IPS-NIHi11 (cell line): ENCODE measurements at regions not wholly inside any gene's neighbourhood (a gene's known extent, or its start where the extent isn't known, plus 50 kb on each side); places are given as distances from the start of the nearest gene placed in this dataset.

Experiments
- DNase-seq: peaks from one replicate; pipeline ENCODE4 v3.0.0; 2012; ENCODE audit warnings: mixed read lengths, low spot score

DNA sequence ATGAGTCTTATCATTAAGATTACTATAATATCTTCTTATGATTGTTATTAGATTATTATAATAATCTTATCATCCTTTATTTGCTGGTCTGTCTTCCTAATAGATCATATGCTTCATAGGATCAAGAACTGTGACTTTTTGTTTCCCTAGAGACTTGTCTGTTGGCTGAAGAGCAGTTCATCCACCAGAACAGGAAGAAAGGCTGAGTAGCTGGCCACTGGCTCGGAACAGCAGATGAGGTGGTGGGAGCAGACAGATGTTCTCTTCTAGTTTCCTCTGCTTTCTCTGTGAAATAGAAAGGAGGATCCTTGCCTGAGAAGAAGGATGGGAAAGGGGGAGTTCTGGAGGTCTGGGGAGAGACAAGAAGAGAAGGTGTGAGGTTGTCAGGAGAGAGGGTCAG is 120.0 kb downstream of the CCNA1 start:
- no peak for DNase-seq

DNA sequence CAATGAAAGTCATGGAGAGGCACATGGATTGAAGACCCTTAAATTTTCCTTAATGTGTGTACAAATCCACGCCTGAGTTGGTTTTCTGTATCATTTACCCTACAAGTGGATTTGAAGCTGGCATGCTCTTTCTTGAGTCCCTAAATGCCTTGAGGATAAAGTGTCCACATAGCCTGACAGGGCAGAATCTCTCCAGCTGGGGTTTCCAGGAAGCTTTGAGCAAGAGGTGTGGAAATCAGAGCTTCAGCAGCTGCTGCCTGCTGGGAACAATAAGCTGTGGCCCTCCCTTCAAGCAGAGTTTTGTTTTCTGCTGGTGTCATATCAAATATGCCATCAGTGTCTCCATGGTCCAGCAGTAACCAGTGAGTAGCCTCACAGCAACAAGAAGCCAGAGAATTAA is 120.3 kb upstream of the SERTM1 start:
- no peak for DNase-seq

DNA sequence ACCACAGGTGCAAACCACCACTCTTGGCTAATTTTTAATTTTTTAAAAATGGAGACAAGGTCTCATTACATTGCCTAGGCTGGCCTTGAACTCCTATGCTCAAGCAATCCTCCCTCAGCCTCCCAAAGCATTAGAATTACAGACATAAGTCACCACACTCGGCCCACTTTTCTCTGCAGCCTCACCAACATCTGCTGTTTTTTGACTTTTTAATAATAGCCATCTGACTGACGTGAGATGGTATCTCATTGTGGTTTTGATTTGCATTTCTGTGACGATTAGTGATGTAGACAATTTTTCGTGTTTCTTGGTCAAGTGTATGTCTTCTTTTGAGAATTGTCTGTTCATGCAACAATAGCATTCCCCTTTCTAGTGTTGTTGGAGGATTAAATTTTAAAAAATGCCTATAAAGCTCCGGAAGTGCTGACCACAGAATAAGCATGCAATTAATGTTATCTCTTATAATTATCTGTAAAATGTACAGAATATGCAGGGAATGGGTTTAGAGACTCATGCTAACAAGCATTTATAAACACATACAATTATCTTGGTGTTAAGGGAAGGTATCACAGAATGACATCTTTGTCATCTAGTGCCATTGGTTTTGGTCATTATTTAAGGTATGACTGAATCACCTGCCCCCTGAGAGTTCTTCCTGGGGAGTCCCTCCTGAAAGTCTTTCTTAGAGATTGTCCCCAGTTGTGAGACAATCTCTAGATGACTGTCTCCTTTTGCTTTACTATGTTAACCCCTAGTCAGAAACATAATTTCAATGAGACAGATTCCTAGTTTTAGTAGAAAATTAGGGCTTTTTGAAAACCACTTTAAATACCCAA is 118.5 kb upstream of the SERTM1 start:
- DNase-seq = no peak

DNA sequence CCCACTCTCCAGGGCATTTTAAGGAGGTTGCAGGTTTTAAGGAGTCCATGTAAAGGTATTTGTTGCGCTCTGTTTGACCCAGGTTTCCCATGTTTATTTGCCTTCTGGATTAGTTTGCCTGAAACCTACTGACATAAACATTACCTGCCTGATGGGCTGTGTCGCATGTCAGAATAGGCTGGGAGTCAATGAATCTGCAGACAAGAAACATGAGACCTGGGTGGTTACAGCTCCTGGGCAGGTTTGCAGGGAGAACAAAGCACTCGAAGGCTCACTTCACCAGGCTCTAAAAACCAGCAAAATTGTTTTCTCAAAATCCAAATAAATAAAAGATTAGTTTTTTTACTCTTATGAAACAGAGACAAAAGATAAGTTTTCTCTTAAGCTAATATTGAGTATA is 114.4 kb upstream of the SERTM1 start:
- peak; percentile 28 for DNase-seq

DNA sequence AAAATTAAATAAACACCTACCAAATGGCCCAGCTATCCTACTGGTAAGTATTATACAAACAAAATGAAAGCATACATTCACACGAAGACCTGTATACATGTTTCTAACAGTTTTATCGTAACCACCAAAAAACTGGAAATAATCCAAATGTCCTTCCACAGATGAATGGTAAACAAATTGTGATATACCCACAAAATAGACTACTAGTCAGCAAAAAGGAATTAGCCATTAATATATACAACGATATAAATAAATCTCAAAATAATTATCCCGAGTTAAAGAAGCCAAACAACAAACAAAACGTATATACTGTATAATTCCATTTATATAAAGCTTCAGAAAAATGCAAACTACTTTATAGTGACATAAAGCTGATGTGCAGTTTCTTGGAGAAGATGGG is 106.3 kb upstream of the SERTM1 start:
- no peak for DNase-seq

DNA sequence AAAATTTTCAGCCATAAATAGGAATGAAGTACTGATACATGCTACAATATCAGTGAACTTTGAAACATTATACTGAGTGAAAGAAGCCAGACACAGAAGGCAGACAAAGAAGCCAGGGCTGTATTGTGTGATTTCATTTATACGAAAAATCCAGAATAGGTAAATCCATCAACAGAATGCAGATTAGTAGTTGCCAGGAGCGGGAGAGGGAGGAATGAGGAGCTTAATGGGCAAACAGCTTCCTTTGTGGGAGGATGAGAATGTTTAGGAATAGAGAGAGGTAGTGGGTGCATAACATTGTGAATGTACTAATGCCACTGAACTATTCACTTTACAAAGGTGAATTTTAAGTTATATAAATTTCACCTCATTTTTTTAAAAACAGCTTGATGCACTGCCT is 103.3 kb upstream of the SERTM1 start:
- no peak for DNase-seq

DNA sequence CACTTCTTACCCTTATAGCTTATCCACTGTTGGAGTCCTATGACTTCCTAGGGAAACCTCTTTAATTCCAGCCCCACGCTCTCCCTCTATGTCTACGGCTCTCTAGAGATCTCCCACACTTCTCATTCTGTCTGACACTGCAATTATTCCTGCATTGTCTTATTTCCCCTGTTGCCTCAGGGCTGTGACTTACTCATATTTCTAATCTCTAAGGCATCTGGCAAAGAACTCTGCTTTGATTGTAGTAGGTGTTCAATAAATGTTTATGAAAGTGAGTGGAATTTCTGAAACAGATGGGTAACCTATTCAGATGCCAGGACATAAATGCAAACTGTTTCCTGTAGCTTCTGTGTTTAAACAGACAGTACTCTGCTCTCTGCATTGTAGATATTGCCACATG is 102.4 kb upstream of the SERTM1 start:
- no peak for DNase-seq

DNA sequence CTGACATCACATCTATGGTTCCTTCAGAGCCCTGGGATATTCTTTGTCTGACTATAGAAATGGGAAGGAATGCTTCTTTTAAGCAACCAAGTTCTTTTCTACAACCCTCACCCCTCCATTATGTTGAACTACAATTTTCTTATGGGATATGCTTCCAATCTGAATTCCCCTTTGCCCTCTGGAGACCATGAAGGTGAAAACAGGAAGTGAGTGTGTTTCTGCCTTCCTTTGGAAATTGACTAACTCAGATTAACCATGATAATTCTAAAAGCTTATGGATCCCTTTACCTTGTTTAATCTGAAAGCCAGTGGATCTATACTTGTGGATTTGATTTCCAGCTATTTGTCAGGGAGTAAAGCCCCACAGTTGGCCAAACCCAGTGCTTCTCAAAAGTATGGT is 90.8 kb upstream of the SERTM1 start:
- no peak for DNase-seq

DNA sequence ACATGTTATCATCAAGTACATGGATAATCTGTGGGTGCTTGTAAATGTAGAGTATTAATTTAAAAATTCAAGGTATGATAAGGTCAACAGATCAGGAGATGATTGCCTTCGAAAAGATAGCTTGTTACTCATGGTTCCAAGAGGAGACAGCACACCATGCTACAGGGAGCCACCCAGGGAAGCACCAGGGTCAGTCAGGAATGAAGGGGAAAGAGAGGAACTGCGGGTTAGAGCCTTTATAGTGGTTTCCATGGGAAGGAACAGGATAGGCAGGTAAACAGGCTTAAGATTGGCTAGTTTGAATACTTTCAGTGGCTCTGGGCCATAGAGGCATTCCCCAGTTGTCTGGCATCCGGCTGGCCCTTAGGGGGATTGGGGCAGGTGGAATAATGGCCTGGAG is 74.2 kb upstream of the SERTM1 start:
- no peak for DNase-seq

DNA sequence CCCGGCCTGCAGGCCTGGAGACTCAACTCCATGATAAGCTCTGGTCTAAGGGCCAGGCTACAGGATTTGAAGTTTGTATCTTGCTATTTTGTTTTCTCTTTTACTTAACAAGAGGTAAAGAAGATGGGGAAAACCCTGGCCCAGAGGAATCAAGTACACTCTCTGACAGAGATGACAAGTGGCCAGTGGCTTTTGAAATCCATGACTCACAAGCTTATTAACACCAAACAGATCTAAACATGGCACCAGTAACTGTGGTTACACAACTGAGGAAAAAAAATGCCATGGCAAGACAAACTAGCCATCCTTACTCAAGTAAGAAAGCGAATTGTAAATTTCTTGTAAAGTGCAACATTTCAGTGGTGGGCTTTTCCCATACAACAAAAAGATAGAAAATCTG is 72.6 kb upstream of the SERTM1 start:
- no peak for DNase-seq

DNA sequence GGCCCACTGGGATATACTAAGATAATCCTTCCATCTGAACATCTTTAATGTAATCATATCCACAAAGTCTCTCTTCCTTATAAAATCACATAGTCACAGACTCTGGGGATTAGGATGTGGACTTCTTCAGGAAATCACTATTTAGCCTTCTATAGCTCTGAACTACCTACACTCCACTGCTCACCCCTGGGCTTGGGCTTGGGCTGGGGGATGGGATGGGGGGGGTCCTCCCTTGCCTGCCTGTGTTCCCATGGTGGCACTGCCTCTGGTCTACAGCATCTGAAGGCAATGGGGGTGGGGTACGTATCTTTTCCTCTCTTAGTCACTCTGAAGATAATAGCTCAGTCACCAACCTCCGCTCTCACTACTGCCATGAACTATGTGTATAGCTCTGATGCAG is 67.8 kb upstream of the SERTM1 start:
- DNase-seq = peak; percentile 11

DNA sequence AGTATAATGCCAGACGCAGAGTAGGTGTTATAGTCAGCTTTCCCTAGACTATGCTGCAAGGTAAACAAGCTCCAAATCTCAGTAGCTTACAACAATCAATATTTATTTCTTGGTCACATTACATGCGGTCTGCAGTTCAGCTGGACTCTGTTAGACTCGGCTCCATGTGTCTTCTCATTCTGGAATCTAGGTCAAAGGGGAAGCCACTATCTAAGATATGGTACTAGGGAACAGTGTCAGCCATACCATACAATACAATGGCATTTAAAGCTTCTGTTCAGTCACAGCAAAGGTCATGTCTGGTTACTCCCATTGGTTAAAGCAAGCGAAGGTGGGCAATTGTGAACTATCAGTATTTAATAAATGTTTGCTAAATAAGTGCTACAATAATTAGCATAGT is 65.3 kb upstream of the SERTM1 start:
- DNase-seq = no peak

DNA sequence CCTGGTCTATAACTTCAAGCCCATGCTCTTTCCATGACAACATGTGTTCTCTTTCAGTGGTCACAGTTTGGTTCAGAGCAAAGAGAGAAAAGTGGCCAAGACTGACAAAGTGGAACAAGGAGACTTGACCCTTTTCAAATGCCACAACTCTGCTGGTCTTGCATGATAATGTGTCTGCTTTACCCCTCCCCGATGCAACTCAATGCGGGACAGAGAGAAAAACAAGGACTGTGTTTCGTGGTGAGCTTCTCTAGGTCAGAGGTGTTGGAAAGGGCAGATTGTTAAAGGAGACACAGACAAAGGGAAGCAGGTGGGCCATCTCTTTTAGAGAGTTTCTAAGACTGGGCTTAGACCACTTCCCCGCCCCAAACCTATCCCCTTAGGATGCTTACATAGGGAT is 61.6 kb upstream of the SERTM1 start:
- peak; percentile 15 for DNase-seq

DNA sequence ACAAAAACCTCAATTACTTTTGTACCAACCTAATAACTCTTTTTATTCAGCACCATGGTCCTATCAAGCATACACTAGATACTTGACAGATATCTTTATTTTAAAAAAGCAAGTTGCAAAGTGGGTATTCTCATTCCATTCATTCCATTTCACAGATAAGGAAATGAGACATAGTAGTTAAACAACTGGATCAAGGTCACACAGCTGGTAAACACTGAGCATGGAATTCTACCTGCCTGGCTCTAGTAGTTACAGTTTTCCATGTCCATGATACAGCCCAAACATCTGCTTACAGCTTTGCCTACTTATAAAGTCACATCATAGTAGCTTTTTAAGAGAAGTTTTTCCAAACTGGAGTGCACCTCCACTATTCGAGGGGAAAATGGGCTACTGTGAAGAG is 57.1 kb upstream of the SERTM1 start:
- DNase-seq = no peak

DNA sequence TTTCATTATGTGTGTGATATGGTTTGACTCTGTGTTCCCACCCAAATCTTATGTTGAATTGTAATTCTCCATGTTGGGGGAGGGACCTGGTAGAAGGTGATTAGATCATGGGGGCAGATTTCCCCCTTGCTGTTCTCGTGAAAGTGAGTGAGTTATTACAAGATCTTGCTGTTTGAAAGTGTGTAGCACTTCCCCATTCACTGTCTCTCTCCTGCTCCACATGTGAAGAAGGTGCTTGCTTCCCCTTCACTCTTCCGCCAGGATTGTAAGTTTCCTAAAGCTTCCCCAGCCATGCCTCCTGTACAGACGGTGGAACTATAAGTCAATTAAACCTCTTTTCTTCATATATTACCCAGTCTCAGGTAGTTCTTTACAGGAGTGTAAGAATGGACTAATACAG is 54.3 kb upstream of the SERTM1 start:
- no peak for DNase-seq
